K562 (cell line): ENCODE measurements at regions not wholly inside any gene's neighbourhood (a gene's known extent, or its start where the extent isn't known, plus 50 kb on each side); places are given as distances from the start of the nearest gene placed in this dataset.

Experiments used
- ERF ChIP-seq: fragments of 450-650 bp; formaldehyde crosslinking; IDR thresholded peaks from 2 replicates; pipeline ENCODE4 v1.4.0; 2020; ENCODE audit warnings: mild to moderate bottlenecking, mixed read lengths
- FOXO4 ChIP-seq: fragments of 450-650 bp; formaldehyde crosslinking; IDR thresholded peaks from 2 replicates; pipeline ENCODE4 v1.4.0; 2020; ENCODE audit warnings: mild to moderate bottlenecking, moderate library complexity
- NFE2 ChIP-seq: IDR thresholded peaks from 2 replicates; pipeline ENCODE4 v1.6.1; 2014; ENCODE audit warnings: antibody characterized with exemption, low read depth
- ZNF277 ChIP-seq: fragments of 250-450 bp; sonication (Bioruptor Pico); IDR thresholded peaks from 2 replicates; pipeline ENCODE4 v1.8.0; 2022; ENCODE audit warnings: inconsistent platforms, mild to moderate bottlenecking, moderate library complexity, borderline replicate concordance
- ZNF778 ChIP-seq: fragments of 450-650 bp; formaldehyde crosslinking; IDR thresholded peaks from 2 replicates; pipeline ENCODE4 v1.4.0; 2020; ENCODE audit warnings: mild to moderate bottlenecking, moderate library complexity
- TF ChIP-seq, protein P1 (sequence below): fragments of 250-450 bp; sonication (Bioruptor Pico); IDR thresholded peaks from 2 replicates; pipeline ENCODE4 v1.8.0; 2021; ENCODE audit warnings: moderate library complexity, mild to moderate bottlenecking, inconsistent platforms
- TF ChIP-seq, protein P2 (sequence below): fragments of 250-450 bp; sonication (Bioruptor Pico); IDR thresholded peaks from 2 replicates; pipeline ENCODE4 v1.5.0; 2021

- TF ChIP-seq, protein P1, sequence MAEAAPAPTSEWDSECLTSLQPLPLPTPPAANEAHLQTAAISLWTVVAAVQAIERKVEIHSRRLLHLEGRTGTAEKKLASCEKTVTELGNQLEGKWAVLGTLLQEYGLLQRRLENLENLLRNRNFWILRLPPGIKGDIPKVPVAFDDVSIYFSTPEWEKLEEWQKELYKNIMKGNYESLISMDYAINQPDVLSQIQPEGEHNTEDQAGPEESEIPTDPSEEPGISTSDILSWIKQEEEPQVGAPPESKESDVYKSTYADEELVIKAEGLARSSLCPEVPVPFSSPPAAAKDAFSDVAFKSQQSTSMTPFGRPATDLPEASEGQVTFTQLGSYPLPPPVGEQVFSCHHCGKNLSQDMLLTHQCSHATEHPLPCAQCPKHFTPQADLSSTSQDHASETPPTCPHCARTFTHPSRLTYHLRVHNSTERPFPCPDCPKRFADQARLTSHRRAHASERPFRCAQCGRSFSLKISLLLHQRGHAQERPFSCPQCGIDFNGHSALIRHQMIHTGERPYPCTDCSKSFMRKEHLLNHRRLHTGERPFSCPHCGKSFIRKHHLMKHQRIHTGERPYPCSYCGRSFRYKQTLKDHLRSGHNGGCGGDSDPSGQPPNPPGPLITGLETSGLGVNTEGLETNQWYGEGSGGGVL (CRISPR knock-in tag) = no peak
- no peak for TF ChIP-seq ZNF778 (CRISPR knock-in tag)
- no peak for TF ChIP-seq FOXO4 (CRISPR knock-in tag)
- TF ChIP-seq ZNF277 (CRISPR knock-in tag) = no peak
- TF ChIP-seq, protein P2, sequence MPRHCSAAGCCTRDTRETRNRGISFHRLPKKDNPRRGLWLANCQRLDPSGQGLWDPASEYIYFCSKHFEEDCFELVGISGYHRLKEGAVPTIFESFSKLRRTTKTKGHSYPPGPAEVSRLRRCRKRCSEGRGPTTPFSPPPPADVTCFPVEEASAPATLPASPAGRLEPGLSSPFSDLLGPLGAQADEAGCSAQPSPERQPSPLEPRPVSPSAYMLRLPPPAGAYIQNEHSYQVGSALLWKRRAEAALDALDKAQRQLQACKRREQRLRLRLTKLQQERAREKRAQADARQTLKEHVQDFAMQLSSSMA (CRISPR knock-in tag) = no peak
- TF ChIP-seq NFE2 = no peak
- TF ChIP-seq ERF (CRISPR knock-in tag) = no peak
- TF ChIP-seq, all 486 proteins: peak for 0
These were observed 221.0 kb downstream of the SHQ1 start (continued) for GRCh38 chr3:72627271-72627670.
